IPS DF 4.7 (cell line): ENCODE measurements at regions not wholly inside any gene's neighbourhood (a gene's known extent, or its start where the extent isn't known, plus 50 kb on each side); places are given as distances from the start of the nearest gene placed in this dataset.
"Not testable (repeated sequence)": the region's sequence is repeated elsewhere in the genome, so short reads cannot be mapped to it uniquely, and the experiment has no call there.

Experiments used
- DNase-seq: peaks from one replicate; pipeline ENCODE4 v3.0.0-alpha.2; 2013; ENCODE audit warnings: low spot score; ENCODE audit errors: extremely low read depth

GRCh38 chr7:90064370-90064769, 89.9 kb upstream of the STEAP1 start:
- DNase-seq: no peak

GRCh38 chr7:90067171-90067570, 87.1 kb upstream of the STEAP1 start:
- DNase-seq: no peak

GRCh38 chr7:90070238-90070637, 84.0 kb upstream of the STEAP1 start:
- not testable (repeated sequence) for DNase-seq

- DNase-seq: no peak
Observed at GRCh38 chr7:90078921-90079320, 75.3 kb upstream of the STEAP1 start.

- no peak for DNase-seq
Observed at GRCh38 chr7:90081621-90082020, 72.6 kb upstream of the STEAP1 start.

- DNase-seq: no peak
Observed at GRCh38 chr7:90092506-90092905, 61.8 kb upstream of the STEAP1 start.

- no peak for DNase-seq
Observed at GRCh38 chr7:90094030-90094429, 60.2 kb upstream of the STEAP1 start.
